ENCODE measurements at regions not wholly inside any gene's neighbourhood (a gene's known extent, or its start where the extent isn't known, plus 50 kb on each side); places are given as distances from the start of the nearest gene placed in this dataset.

DNA sequence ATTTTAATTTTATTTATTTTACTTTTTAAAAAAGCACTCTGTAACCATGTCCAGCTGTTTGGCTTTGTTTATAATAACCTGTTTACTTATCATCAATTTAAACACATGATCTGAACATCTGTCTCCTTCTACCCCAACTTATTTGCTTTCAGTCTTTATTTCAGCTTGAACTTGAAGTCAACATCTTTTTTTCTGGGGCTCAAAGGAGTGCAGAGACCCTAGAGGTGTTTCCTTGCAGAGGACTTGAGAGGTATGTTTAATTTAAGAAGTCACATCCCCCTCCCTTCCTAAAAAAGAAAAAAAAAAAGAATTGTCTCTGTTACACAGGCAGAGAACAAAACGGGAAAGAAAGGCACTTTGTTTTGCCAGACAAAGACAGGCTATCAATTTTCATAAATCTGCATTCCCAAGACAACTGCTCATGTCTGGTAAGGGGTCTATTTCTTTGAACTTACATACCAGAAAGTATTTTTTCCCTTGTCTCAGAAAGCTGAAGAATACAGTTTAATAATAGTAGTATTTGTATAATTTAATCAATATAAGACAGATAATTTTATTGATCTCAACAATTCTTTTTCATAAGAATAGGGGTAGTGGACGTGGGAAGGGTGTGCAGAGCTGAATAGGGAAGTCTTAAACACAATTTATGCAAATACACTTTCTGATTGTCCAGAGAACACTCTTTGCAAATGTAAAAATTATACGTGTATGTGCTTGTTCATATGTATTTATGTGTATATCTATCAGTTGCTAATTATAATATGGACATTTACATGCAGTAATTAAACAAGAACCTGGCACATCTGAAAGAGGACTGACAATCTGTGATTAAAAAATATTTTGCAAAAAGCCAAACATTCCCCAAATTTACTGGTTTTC, 109.7 kb upstream of the PDZRN3 start:
- Histone ChIP-seq H3K4me1 (ENCODE audit: low read length) (peaks cover 12% of the 10 kb centered on the region), H3K36me3 (replicated peaks; ENCODE audit: insufficient read depth, low read length) (no peaks in the 10 kb centered on the region), H3K9me2 (replicated peaks; ENCODE audit: insufficient read depth, low read length) (no peaks in the 10 kb centered on the region), H3F3A (ENCODE audit: insufficient read depth, low read length) (no peaks in the 10 kb centered on the region), H4K20me1 (ENCODE audit: insufficient read depth, low read length) (no peaks in the 10 kb centered on the region), H2AFZ (ENCODE audit: low read length) (no peak overlapping the region), H3K27ac (ENCODE audit: low read length) (no peak overlapping the region), H3K4me2 (ENCODE audit: low read depth, low read length) (no peak overlapping the region), H3K27me3 (replicated peaks; ENCODE audit: insufficient read depth, low read length) (no peaks in the 10 kb centered on the region), H3K79me2 (ENCODE audit: low read length) (no peaks in the 10 kb centered on the region), H3K9ac (ENCODE audit: low read length) (no peak overlapping the region), H3K4me3 (ENCODE audit: low read length) (no peak overlapping the region), H3K9me3 (replicated peaks; ENCODE audit: insufficient read depth, low read length) (no peaks in the 10 kb centered on the region)
- TF ChIP-seq CTCF (IDR thresholded peaks at IDR 0.05; ENCODE audit: low read length) (no peak), EZH2 (optimal IDR thresholded peaks at IDR 0.05; ENCODE audit: low read depth, low read length) (no peak), EZH2phosphoT487 (IDR thresholded peaks at IDR 0.05; ENCODE audit: low read length) (no peak)
- DNase-seq = no peak

GRCh38 chr3:73733746-73734145, 109.0 kb upstream of the PDZRN3 start:
- Histone ChIP-seq H3K9me3 (replicated peaks; ENCODE audit: insufficient read depth, low read length) (no peaks in the 10 kb centered on the region), H3K27me3 (replicated peaks; ENCODE audit: insufficient read depth, low read length) (no peaks in the 10 kb centered on the region), H3K9ac (ENCODE audit: low read length) (no peak overlapping the region), H3K36me3 (replicated peaks; ENCODE audit: insufficient read depth, low read length) (no peaks in the 10 kb centered on the region), H3K4me3 (ENCODE audit: low read length) (no peak overlapping the region), H2AFZ (ENCODE audit: low read length) (0 out of 2 replicates have a peak overlapping the region, but pooled peaks have one; percentile 13), H3K4me1 (ENCODE audit: low read length) (peaks cover 12% of the 10 kb centered on the region), H3K9me2 (replicated peaks; ENCODE audit: insufficient read depth, low read length) (no peaks in the 10 kb centered on the region), H3K79me2 (ENCODE audit: low read length) (no peaks in the 10 kb centered on the region), H3F3A (ENCODE audit: insufficient read depth, low read length) (no peaks in the 10 kb centered on the region), H4K20me1 (ENCODE audit: insufficient read depth, low read length) (no peaks in the 10 kb centered on the region), H3K4me2 (ENCODE audit: low read depth, low read length) (peak overlapping the region; percentile 14; the same call in 1 of the 2 replicates), H3K27ac (ENCODE audit: low read length) (no peak overlapping the region)
- TF ChIP-seq EZH2 (optimal IDR thresholded peaks at IDR 0.05; ENCODE audit: low read depth, low read length) = no peak
- TF ChIP-seq EZH2phosphoT487 (IDR thresholded peaks at IDR 0.05; ENCODE audit: low read length) = no peak
- no peak for TF ChIP-seq CTCF (IDR thresholded peaks at IDR 0.05; ENCODE audit: low read length)
- DNase-seq = peak; percentile 59

GRCh38 chr3:73729969-73730440, 105.3 kb upstream of the PDZRN3 start:
- Histone ChIP-seq H4K20me1 (ENCODE audit: insufficient read depth, low read length) (no peaks in the 10 kb centered on the region), H3K4me2 (ENCODE audit: low read depth, low read length) (no peak overlapping the region), H3K9me2 (replicated peaks; ENCODE audit: insufficient read depth, low read length) (no peaks in the 10 kb centered on the region), H3K27ac (ENCODE audit: low read length) (no peak overlapping the region), H3K36me3 (replicated peaks; ENCODE audit: insufficient read depth, low read length) (no peaks in the 10 kb centered on the region), H3K4me1 (ENCODE audit: low read length) (peaks cover 12% of the 10 kb centered on the region), H3K9ac (ENCODE audit: low read length) (no peak overlapping the region), H3K4me3 (ENCODE audit: low read length) (no peak overlapping the region), H3K27me3 (replicated peaks; ENCODE audit: insufficient read depth, low read length) (no peaks in the 10 kb centered on the region), H3F3A (ENCODE audit: insufficient read depth, low read length) (no peaks in the 10 kb centered on the region), H3K9me3 (replicated peaks; ENCODE audit: insufficient read depth, low read length) (no peaks in the 10 kb centered on the region), H2AFZ (ENCODE audit: low read length) (no peak overlapping the region), H3K79me2 (ENCODE audit: low read length) (no peaks in the 10 kb centered on the region)
- no peak for DNase-seq
- TF ChIP-seq EZH2phosphoT487 (IDR thresholded peaks at IDR 0.05; ENCODE audit: low read length) (no peak), EZH2 (optimal IDR thresholded peaks at IDR 0.05; ENCODE audit: low read depth, low read length) (no peak), CTCF (IDR thresholded peaks at IDR 0.05; ENCODE audit: low read length) (no peak)
